Endothelial cell of umbilical vein (primary cell): ENCODE measurements at regions not wholly inside any gene's neighbourhood (a gene's known extent, or its start where the extent isn't known, plus 50 kb on each side); places are given as distances from the start of the nearest gene placed in this dataset.

ENCODE experiments used
- BruUV-seq: library from RNA; stranded (reverse); fragments of 400-500 nt; replicated peaks from 2 replicates; lab custom pipeline; 2021; lab: Mats Ljungman, UMichigan
- CTCF ChIA-PET: fragments of 300-600, 350-600 bp; sonication (Branson Sonifier 250); formaldehyde crosslinking; loops from one replicate; lab custom pipeline; 2021; ENCODE audit warnings: antibody characterized with exemption, inconsistent platforms; lab: Charles Lee
- POLR2A ChIA-PET: fragments of 300-600, 350-600 bp; sonication (Branson Sonifier 250); formaldehyde crosslinking; loops from one replicate; lab custom pipeline; 2021; ENCODE audit warnings: antibody characterized with exemption, inconsistent platforms; lab: Charles Lee
- DNase-seq: peaks from one replicate; pipeline ENCODE4 v3.0.0-alpha.2; 2011; ENCODE audit warnings: low read depth, low spot score
- FAIRE-seq: peaks from 2 replicates; lab custom pipeline; 2011; peaks lifted over from hg19 to GRCh38; lab: Jason Lieb, UNC
- H2AFZ ChIP-seq: 2 replicates; pipeline ENCODE4 v1.6.0; 2012; ENCODE audit warnings: low read depth, low read length, control low read depth, inconsistent platforms
- H3K27ac ChIP-seq: 2 replicates; pipeline ENCODE4 v1.5.1; 2011; ENCODE audit warnings: low read depth, mild to moderate bottlenecking, control low read depth, low read length, moderate library complexity; ENCODE audit not compliant: insufficient read depth
- H3K27me3 ChIP-seq, 2 experiments: 2 replicates each; pipeline versions ENCODE4 v1.6.0 to v1.6.1; 2011; ENCODE audit warnings: low read length in 2 of 2, mixed read lengths in 1 of 2; ENCODE audit not compliant: control insufficient read depth in 2 of 2, insufficient read depth in 2 of 2
- H3K36me3 ChIP-seq, 2 experiments: 2 replicates in 1 of 2; 3 replicates in 1 of 2; pipeline ENCODE4 v1.5.1; 2011; ENCODE audit warnings: low read length in 2 of 2, mild to moderate bottlenecking in 1 of 2, moderate library complexity in 1 of 2; ENCODE audit not compliant: control insufficient read depth in 2 of 2, insufficient read depth in 2 of 2; ENCODE audit errors: extremely low read depth in 1 of 2
- H3K4me1 ChIP-seq: 3 replicates; pipeline ENCODE4 v1.5.1; 2011; ENCODE audit warnings: mild to moderate bottlenecking, low read length; ENCODE audit not compliant: control insufficient read depth, insufficient read depth; ENCODE audit errors: extremely low read depth
- H3K4me2 ChIP-seq: 2 replicates; pipeline ENCODE4 v1.6.1; 2011; ENCODE audit warnings: low read length, control low read depth, mixed read lengths; ENCODE audit not compliant: insufficient read depth
- H3K4me3 ChIP-seq, 3 experiments: fragments of 200-600 bp in 1 of 3; sonication (generic), shearing (Covaris generic) in 1 of 3; replicated peaks in 1 of 3; 2 replicates each; pipeline ENCODE4 v1.5.1; 2011 to 2016; ENCODE audit warnings: control low read depth in 3 of 3, low read length in 3 of 3, mild to moderate bottlenecking in 2 of 3, inconsistent platforms in 1 of 3, low read depth in 1 of 3, moderate library complexity in 1 of 3; ENCODE audit not compliant: insufficient read depth in 1 of 3
- H3K79me2 ChIP-seq: 2 replicates; pipeline ENCODE4 v1.6.0; 2012; ENCODE audit warnings: low read length, inconsistent platforms; ENCODE audit not compliant: control insufficient read depth, insufficient read depth
- H3K9ac ChIP-seq: replicated peaks from 2 replicates; pipeline ENCODE3; 2011; ENCODE audit warnings: low read length, control low read depth; ENCODE audit not compliant: insufficient read depth; ENCODE audit errors: extremely low read depth
- H3K9me1 ChIP-seq: replicated peaks from 3 replicates; pipeline ENCODE4 v1.6.0; 2011; ENCODE audit warnings: mild to moderate bottlenecking, low read length; ENCODE audit not compliant: control insufficient read depth, insufficient read depth; ENCODE audit errors: extremely low read depth
- H3K9me3 ChIP-seq: replicated peaks from 2 replicates; pipeline ENCODE4 v1.5.1; 2012; ENCODE audit warnings: low read length, inconsistent platforms; ENCODE audit not compliant: control insufficient read depth, insufficient read depth
- H4K20me1 ChIP-seq: replicated peaks from 2 replicates; pipeline ENCODE3; 2011; ENCODE audit warnings: mild to moderate bottlenecking, low read length; ENCODE audit not compliant: control insufficient read depth, insufficient read depth; ENCODE audit errors: extremely low read depth
- EZH2 ChIP-seq: IDR thresholded peaks from 2 replicates; pipeline ENCODE4 v1.6.1; 2012; ENCODE audit warnings: borderline replicate concordance, low read depth, mild to moderate bottlenecking, moderate library complexity, low read length, inconsistent platforms; ENCODE audit not compliant: severe bottlenecking
- FOS ChIP-seq: IDR thresholded peaks from 2 replicates; pipeline ENCODE4 v1.6.1; 2011; ENCODE audit warnings: mild to moderate bottlenecking, low read length, moderate library complexity, borderline replicate concordance; ENCODE audit not compliant: insufficient read depth
- GATA2 ChIP-seq: IDR thresholded peaks from 2 replicates; pipeline ENCODE4 v1.7.0; 2011; ENCODE audit warnings: low read depth, mild to moderate bottlenecking, moderate library complexity, mixed read lengths, low read length; ENCODE audit not compliant: insufficient read length, insufficient read depth
- JUN ChIP-seq: IDR thresholded peaks from 2 replicates; pipeline ENCODE4 v1.6.1; 2011; ENCODE audit warnings: borderline replicate concordance, low read depth; ENCODE audit not compliant: insufficient read length, insufficient read depth
- MYC ChIP-seq: IDR thresholded peaks from one replicate; pipeline ENCODE4 v1.6.1; 2011; ENCODE audit warnings: mild to moderate bottlenecking, low read depth, low read length
- POLR2A ChIP-seq: IDR thresholded peaks from 2 replicates; pipeline ENCODE4 v1.6.1; 2012; ENCODE audit warnings: low read depth, mild to moderate bottlenecking, control low read depth, low read length
- POLR2AphosphoS5 ChIP-seq: IDR thresholded peaks from 2 replicates; pipeline ENCODE4 v1.6.1; 2012; ENCODE audit warnings: low read depth, mild to moderate bottlenecking, control low read depth, low read length, moderate library complexity; ENCODE audit not compliant: insufficient read depth
- dilution Hi-C: fragments of 300-500 bp; cut with MboI; formaldehyde crosslinking; loops from one replicate; pipeline ENCODE4 v1.15.0; 2019; ENCODE audit warnings: low sequenced_read_pairs; ENCODE audit not compliant: extremely low pct_ligation_motif_present
- intact Hi-C: fragments of 100-400 bp; cut with micrococcal nuclease; formaldehyde crosslinking; loops from one replicate; pipeline ENCODE4 v1.10.0; 2022
- TF ChIP-seq, protein P1 (sequence below): IDR thresholded peaks from 2 replicates; pipeline ENCODE4 v1.6.1; 2011; ENCODE audit not compliant: insufficient read depth, insufficient read length
- TF ChIP-seq, protein P2 (sequence below), 2 donors: IDR thresholded peaks; 1 replicate in 1 of 2; 2 replicates in 1 of 2; pipeline ENCODE4 v1.5.1; 2011; ENCODE audit warnings: low read length in 2 of 2, mild to moderate bottlenecking in 2 of 2, moderate library complexity in 2 of 2, control low read depth in 1 of 2, inconsistent platforms in 1 of 2, low read depth in 1 of 2; ENCODE audit not compliant: insufficient read depth in 1 of 2; ENCODE audit errors: extremely low read depth in 1 of 2

DNA sequence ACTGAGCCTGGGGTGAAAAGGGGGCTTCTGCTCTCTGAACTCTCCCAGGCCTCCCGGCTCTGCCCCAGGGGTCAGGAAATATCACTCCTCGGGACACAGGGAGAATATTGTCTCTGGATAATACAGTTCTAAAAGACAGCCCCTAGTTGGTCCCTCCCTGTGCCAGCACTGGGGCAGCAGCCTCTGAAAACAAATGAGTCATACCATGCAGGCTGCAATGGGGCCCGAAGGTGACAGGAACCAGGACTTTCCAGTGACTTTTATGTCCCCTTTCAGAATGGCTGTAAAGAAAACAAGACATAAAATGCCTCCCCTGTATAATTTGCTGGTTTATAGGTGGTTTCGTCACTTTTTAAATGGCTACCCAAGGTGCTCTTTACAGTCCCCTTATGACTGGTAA is 360.0 kb downstream of the NPHP4 start:
- no TSS peak for BruUV-seq

More for the DNA sequence above, 360.0 kb downstream of the NPHP4 start:
- Histone ChIP-seq H2AFZ (no peak overlapping the region), H3K36me3 (no peaks in the 10 kb centered on the region), H3K9ac (no peak overlapping the region), H3K4me2 (no peak overlapping the region), H3K79me2 (no peaks in the 10 kb centered on the region), H3K27ac (no peak overlapping the region), H3K4me1 (no peaks in the 10 kb centered on the region), H3K27me3 (no peaks in the 10 kb centered on the region), H3K4me3 (no peak overlapping the region), H4K20me1 (no peaks in the 10 kb centered on the region), H3K9me3 (peaks cover 10% of the 10 kb centered on the region), H3K9me1 (no peaks in the 10 kb centered on the region)
- intact Hi-C loops, result no loop called here
- TF ChIP-seq FOS, result no peak
- TF ChIP-seq, protein P1, sequence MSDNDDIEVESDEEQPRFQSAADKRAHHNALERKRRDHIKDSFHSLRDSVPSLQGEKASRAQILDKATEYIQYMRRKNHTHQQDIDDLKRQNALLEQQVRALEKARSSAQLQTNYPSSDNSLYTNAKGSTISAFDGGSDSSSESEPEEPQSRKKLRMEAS, result no peak
- TF ChIP-seq EZH2, result no peak
- TF ChIP-seq GATA2, result no peak
- TF ChIP-seq, protein P2, sequence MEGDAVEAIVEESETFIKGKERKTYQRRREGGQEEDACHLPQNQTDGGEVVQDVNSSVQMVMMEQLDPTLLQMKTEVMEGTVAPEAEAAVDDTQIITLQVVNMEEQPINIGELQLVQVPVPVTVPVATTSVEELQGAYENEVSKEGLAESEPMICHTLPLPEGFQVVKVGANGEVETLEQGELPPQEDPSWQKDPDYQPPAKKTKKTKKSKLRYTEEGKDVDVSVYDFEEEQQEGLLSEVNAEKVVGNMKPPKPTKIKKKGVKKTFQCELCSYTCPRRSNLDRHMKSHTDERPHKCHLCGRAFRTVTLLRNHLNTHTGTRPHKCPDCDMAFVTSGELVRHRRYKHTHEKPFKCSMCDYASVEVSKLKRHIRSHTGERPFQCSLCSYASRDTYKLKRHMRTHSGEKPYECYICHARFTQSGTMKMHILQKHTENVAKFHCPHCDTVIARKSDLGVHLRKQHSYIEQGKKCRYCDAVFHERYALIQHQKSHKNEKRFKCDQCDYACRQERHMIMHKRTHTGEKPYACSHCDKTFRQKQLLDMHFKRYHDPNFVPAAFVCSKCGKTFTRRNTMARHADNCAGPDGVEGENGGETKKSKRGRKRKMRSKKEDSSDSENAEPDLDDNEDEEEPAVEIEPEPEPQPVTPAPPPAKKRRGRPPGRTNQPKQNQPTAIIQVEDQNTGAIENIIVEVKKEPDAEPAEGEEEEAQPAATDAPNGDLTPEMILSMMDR (IDR thresholded peaks at IDR 0.05; ENCODE audit: extremely low read depth in 1 of 2, insufficient read depth in 1 of 2, low read depth in 1 of 2, low read length in 2 of 2), result no peak
- TF ChIP-seq JUN, result no peak
- no peak for TF ChIP-seq POLR2AphosphoS5
- no peak for TF ChIP-seq POLR2A
- no peak for TF ChIP-seq MYC
- FAIRE-seq, result no peak
- ChIA-PET POLR2A (no interaction called here), CTCF (no interaction called here)
- dilution Hi-C loops, result no loop called here
- DNase-seq, result no peak
